Endothelial cell (in vitro differentiated cells): ENCODE measurements at regions not wholly inside any gene's neighbourhood (a gene's known extent, or its start where the extent isn't known, plus 50 kb on each side); places are given as distances from the start of the nearest gene placed in this dataset.

Experiments
- DNase-seq: peaks from one replicate; pipeline ENCODE4 v3.0.0; 2021; ENCODE audit warnings: low spot score
- H3K27ac Mint-ChIP-seq: one replicate; pipeline ENCODE4 v1.8.0; 2021; ENCODE audit warnings: mixed read lengths, inconsistent platforms; ENCODE audit not compliant: unreplicated experiment
- H3K27me3 Mint-ChIP-seq: one replicate; pipeline ENCODE4 v1.8.0; 2021; ENCODE audit warnings: mild to moderate bottlenecking, moderate library complexity, mixed read lengths, inconsistent platforms; ENCODE audit not compliant: unreplicated experiment
- H3K36me3 Mint-ChIP-seq: one replicate; pipeline ENCODE4 v1.8.0; 2021; ENCODE audit warnings: mild to moderate bottlenecking, low read depth, mixed read lengths, inconsistent platforms; ENCODE audit not compliant: unreplicated experiment
- H3K4me1 Mint-ChIP-seq: one replicate; pipeline ENCODE4 v1.8.0; 2021; ENCODE audit warnings: mild to moderate bottlenecking, mixed read lengths, inconsistent platforms; ENCODE audit not compliant: unreplicated experiment
- H3K4me3 Mint-ChIP-seq: one replicate; pipeline ENCODE4 v1.8.0; 2021; ENCODE audit warnings: mild to moderate bottlenecking, mixed read lengths, inconsistent platforms; ENCODE audit not compliant: unreplicated experiment
- H3K9me3 Mint-ChIP-seq: one replicate; pipeline ENCODE4 v1.8.0; 2021; ENCODE audit warnings: mixed read lengths, inconsistent platforms; ENCODE audit not compliant: unreplicated experiment
- CTCF ChIP-seq: fragments of 200-600 bp; sonication (generic); IDR thresholded peaks from one replicate; pipeline ENCODE4 v1.5.0; 2021; ENCODE audit warnings: antibody characterized with exemption; ENCODE audit not compliant: unreplicated experiment

GRCh38 chr10:31599626-31600504 lies 280.8 kb downstream of the ZEB1 start:
- Mint-ChIP-seq H3K27ac (no peak overlapping the region), H3K9me3 (no peaks in the 10 kb centered on the region), H3K4me3 (no peak overlapping the region), H3K36me3 (peaks cover 3% of the 10 kb centered on the region), H3K27me3 (peaks cover 8% of the 10 kb centered on the region), H3K4me1 (peaks cover 12% of the 10 kb centered on the region)
- DNase-seq: no peak
- no peak for TF ChIP-seq CTCF

GRCh38 chr10:31596765-31597164 lies 277.7 kb downstream of the ZEB1 start:
- TF ChIP-seq CTCF: no peak
- Mint-ChIP-seq H3K4me3 (no peak overlapping the region), H3K27me3 (peaks cover 8% of the 10 kb centered on the region), H3K9me3 (no peaks in the 10 kb centered on the region), H3K27ac (no peak overlapping the region), H3K36me3 (peaks cover 4% of the 10 kb centered on the region), H3K4me1 (peaks cover 3% of the 10 kb centered on the region)
- DNase-seq: no peak

- DNase-seq: no peak
- Mint-ChIP-seq H3K27ac (no peak overlapping the region), H3K4me3 (no peak overlapping the region), H3K36me3 (peaks cover 4% of the 10 kb centered on the region), H3K27me3 (peaks cover 8% of the 10 kb centered on the region), H3K4me1 (peaks cover 3% of the 10 kb centered on the region), H3K9me3 (no peaks in the 10 kb centered on the region)
- TF ChIP-seq CTCF: no peak
These were observed 277.0 kb downstream of the ZEB1 start for GRCh38 chr10:31595992-31596391.

- H3K9me3 Mint-ChIP-seq: no peaks in the 10 kb centered on the region
- TF ChIP-seq CTCF: no peak
- no peak overlapping the region for H3K27ac Mint-ChIP-seq
- H3K27me3 Mint-ChIP-seq: peaks cover 3% of the 10 kb centered on the region
- no peak for DNase-seq
- H3K4me3 Mint-ChIP-seq: no peak overlapping the region
- peaks cover 4% of the 10 kb centered on the region for H3K36me3 Mint-ChIP-seq
- H3K4me1 Mint-ChIP-seq: peaks cover 3% of the 10 kb centered on the region
These were observed 275.4 kb downstream of the ZEB1 start for GRCh38 chr10:31594347-31594873.

- no peaks in the 10 kb centered on the region for H3K9me3 Mint-ChIP-seq
These were observed 274.1 kb downstream of the ZEB1 start for GRCh38 chr10:31593124-31593523.

More at GRCh38 chr10:31593124-31593523, 274.1 kb downstream of the ZEB1 start:
- no peak for DNase-seq
- no peak for TF ChIP-seq CTCF
- H3K36me3 Mint-ChIP-seq: peaks cover 4% of the 10 kb centered on the region
- no peak overlapping the region for H3K4me3 Mint-ChIP-seq
- no peak overlapping the region for H3K27ac Mint-ChIP-seq
- peaks cover 3% of the 10 kb centered on the region for H3K4me1 Mint-ChIP-seq
- no peaks in the 10 kb centered on the region for H3K27me3 Mint-ChIP-seq
